GM12891 (cell line): ENCODE measurements at regions not wholly inside any gene's neighbourhood (a gene's known extent, or its start where the extent isn't known, plus 50 kb on each side); places are given as distances from the start of the nearest gene placed in this dataset.

Experiments
- DNase-seq: peaks from one replicate; pipeline ENCODE4 v3.0.0; 2011; ENCODE audit warnings: low spot score; ENCODE audit not compliant: insufficient read length
- FAIRE-seq: peaks from 2 replicates; lab custom pipeline; 2011; peaks lifted over from hg19 to GRCh38; lab: Jason Lieb, UNC
- PAX5 ChIP-seq: IDR thresholded peaks from 2 replicates; pipeline ENCODE4 v1.6.1; 2011; ENCODE audit warnings: low read length, moderate library complexity, mild to moderate bottlenecking; ENCODE audit not compliant: insufficient read depth, severe bottlenecking
- POLR2A ChIP-seq: IDR thresholded peaks from 2 replicates; pipeline ENCODE4 v1.6.1; 2011; ENCODE audit warnings: low read depth, low read length, control low read depth
- POLR2AphosphoS5 ChIP-seq: IDR thresholded peaks from 2 replicates; pipeline ENCODE4 v1.6.1; 2011; ENCODE audit warnings: low read depth, low read length, control low read depth
- POU2F2 ChIP-seq: IDR thresholded peaks from 2 replicates; pipeline ENCODE4 v1.6.1; 2011; ENCODE audit warnings: low read depth, mild to moderate bottlenecking, control low read depth, low read length, moderate library complexity
- SPI1 ChIP-seq: IDR thresholded peaks from 2 replicates; pipeline ENCODE4 v1.6.1; 2011; ENCODE audit warnings: low read depth, low read length, control low read depth
- TAF1 ChIP-seq: IDR thresholded peaks from 2 replicates; pipeline ENCODE4 v1.6.1; 2011; ENCODE audit warnings: low read depth, low read length, control low read depth

DNA sequence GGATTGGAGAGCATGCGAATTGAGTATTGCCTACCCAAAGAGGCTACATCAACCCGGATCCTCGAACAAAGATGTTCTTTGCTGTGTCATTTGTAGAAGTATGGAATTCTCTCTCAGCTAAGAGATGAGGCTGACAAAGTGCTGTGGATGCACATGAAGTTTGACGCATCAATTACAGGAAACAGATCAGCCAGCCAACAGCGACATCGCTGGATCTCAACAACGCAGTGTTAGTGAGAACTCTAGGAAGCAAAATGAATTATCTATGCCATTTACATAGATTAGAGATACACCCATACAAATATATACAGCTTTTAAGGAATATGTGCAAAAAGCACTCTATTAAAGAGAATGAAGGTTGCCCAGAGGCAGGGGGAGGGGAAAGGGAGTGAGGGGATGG is 160.6 kb upstream of the RGMA start:
- no peak for FAIRE-seq
- no peak for DNase-seq
- TF ChIP-seq POLR2AphosphoS5, result no peak
- no peak for TF ChIP-seq TAF1
- no peak for TF ChIP-seq POLR2A
- TF ChIP-seq POU2F2, result no peak
- no peak for TF ChIP-seq SPI1
- TF ChIP-seq PAX5, result no peak

DNA sequence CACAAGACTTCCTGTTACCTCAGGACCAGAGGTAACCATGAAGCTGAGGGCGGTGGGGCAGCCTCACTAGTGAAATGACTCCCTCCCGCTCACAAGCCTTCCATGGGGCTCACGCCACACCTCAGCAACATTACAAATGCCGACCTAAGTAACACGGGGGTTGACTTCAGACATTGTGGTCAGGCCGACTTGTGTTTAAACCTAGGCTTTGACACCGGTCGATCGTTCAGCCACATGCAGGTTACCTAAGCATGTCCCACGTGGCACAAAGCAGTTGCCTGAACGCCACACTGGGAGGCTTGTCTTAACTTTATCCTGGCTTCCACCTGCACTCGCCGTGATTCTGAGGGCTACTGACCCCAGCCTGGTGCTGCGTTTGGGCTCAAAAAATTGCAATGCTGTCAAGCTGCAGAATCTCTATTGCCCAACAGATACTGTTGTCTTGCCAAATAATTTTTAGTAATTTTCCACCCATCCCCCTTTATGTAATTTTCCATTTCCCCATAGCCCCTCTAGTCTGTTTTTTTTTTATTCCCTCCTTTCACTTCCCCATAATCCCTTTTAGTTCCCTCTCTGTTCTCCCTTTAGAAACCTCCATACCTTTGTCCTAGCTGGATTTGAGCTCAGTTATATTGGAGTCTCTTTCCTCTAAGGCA is 158.6 kb upstream of the RGMA start:
- DNase-seq, result no peak
- TF ChIP-seq POLR2AphosphoS5 (no peak), POU2F2 (no peak), POLR2A (no peak), SPI1 (no peak), PAX5 (no peak), TAF1 (no peak)
- FAIRE-seq, result no peak

GRCh38 chr15:93246266-93247242 is 157.5 kb upstream of the RGMA start:
- no peak for DNase-seq
- no peak for FAIRE-seq
- TF ChIP-seq PAX5, result no peak
- no peak for TF ChIP-seq POLR2AphosphoS5

DNA sequence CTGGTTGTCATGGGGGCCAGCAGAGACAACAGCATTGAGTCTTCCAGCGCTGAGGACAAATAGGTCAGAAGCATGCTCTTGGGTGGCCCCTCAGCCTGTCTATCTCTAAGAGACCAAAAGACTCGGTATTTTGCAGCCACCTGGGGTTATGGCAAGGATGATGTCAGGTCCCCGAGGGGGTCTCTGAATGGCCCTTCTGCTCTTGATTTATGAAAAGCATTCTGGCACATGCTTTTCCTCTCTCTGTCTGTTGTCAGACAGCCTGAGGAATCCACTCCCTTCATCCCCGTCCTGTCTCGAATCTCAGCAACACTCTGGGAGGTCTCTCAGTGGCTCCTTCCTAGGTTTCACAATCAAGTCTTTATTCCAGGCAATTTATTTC is 156.6 kb upstream of the RGMA start:
- DNase-seq (no peak), FAIRE-seq (no peak)
- TF ChIP-seq POU2F2, result no peak
- no peak for TF ChIP-seq TAF1
- TF ChIP-seq SPI1, result no peak
- TF ChIP-seq PAX5, result no peak
- TF ChIP-seq POLR2AphosphoS5, result no peak
- TF ChIP-seq POLR2A, result no peak

- TF ChIP-seq POLR2AphosphoS5 (no peak), PAX5 (no peak), POLR2A (no peak), POU2F2 (no peak), TAF1 (no peak), SPI1 (no peak)
- FAIRE-seq (no peak), DNase-seq (no peak)
Observed at GRCh38 chr15:93244696-93245660, 156.0 kb upstream of the RGMA start.

GRCh38 chr15:93243573-93243972 is 154.6 kb upstream of the RGMA start:
- DNase-seq, result no peak
- no peak for FAIRE-seq
- no peak for TF ChIP-seq POLR2AphosphoS5
- TF ChIP-seq TAF1, result no peak
- no peak for TF ChIP-seq POLR2A
- no peak for TF ChIP-seq POU2F2
- no peak for TF ChIP-seq PAX5
- TF ChIP-seq SPI1, result no peak

GRCh38 chr15:93241696-93242585 is 152.9 kb upstream of the RGMA start:
- no peak for DNase-seq
- FAIRE-seq, result no peak
- no peak for TF ChIP-seq SPI1
- TF ChIP-seq PAX5, result no peak
- no peak for TF ChIP-seq POU2F2
- TF ChIP-seq POLR2AphosphoS5, result no peak
- TF ChIP-seq POLR2A, result no peak
- no peak for TF ChIP-seq TAF1

DNA sequence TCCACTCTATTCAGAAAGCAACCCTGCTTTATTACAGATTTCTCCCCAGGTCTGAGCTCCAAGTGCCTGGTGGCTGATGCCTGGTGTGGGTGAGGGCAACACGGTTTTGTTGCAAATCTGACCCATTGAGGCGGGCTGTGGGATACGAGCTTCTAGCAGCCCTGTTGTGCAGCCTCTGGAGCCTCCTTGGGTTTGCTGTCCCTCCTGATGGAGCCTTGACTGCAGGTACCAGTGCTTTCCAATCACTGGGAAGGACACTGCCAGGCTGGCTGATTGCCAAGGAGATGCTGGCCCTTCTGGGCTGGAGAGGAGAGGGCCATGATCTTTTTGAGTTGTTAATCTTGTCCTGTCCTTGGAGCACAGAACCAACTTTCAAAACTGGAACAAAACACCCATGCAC is 151.0 kb upstream of the RGMA start:
- no peak for FAIRE-seq
- TF ChIP-seq SPI1 (no peak), POLR2AphosphoS5 (no peak), TAF1 (no peak), POU2F2 (no peak), POLR2A (no peak), PAX5 (no peak)

More for the DNA sequence above, 151.0 kb upstream of the RGMA start:
- no peak for DNase-seq
